CD4-positive, CD25-positive, alpha-beta regulatory T cell (primary cell): ENCODE measurements at regions not wholly inside any gene's neighbourhood (a gene's known extent, or its start where the extent isn't known, plus 50 kb on each side); places are given as distances from the start of the nearest gene placed in this dataset.

Source experiments
- ATAC-seq, 2 donors: fragments of 150-1000 bp; cut with Tn5 transposase; one replicate each; pipeline ENCODE4 v1.10.0; 2021; ENCODE audit warnings: low read depth in 2 of 2, moderate number of reproducible peaks in 2 of 2, moderate library complexity in 1 of 2
- DNase-seq, 3 donors: peaks; one replicate each; pipeline versions ENCODE4 v3.0.0 to v3.0.0-alpha.2; 2012 to 2022; ENCODE audit warnings: mixed read lengths in 1 of 3
- H3K27ac ChIP-seq: one replicate; pipeline ENCODE4 v1.7.0; 2013; ENCODE audit warnings: mild to moderate bottlenecking, low read length; ENCODE audit not compliant: insufficient read depth, poor library complexity, severe bottlenecking
- H3K27me3 ChIP-seq: one replicate; pipeline ENCODE4 v1.7.0; 2013; ENCODE audit warnings: low read length; ENCODE audit not compliant: control insufficient read depth, insufficient read depth
- H3K36me3 ChIP-seq: one replicate; pipeline ENCODE4 v1.7.0; 2013; ENCODE audit warnings: mild to moderate bottlenecking, low read length, moderate library complexity; ENCODE audit not compliant: control insufficient read depth, insufficient read depth
- H3K4me1 ChIP-seq: 2 replicates; pipeline ENCODE4 v1.7.0; 2013; ENCODE audit warnings: mild to moderate bottlenecking, low read length; ENCODE audit not compliant: insufficient read depth, control insufficient read depth, poor library complexity, severe bottlenecking
- H3K4me3 ChIP-seq: one replicate; pipeline ENCODE4 v1.7.0; 2013; ENCODE audit warnings: low read depth, mild to moderate bottlenecking, low read length, moderate library complexity
- H3K9me3 ChIP-seq, 2 experiments: 1 replicate in 1 of 2; 2 replicates in 1 of 2; pipeline ENCODE4 v1.7.0; 2013; ENCODE audit warnings: low read length in 2 of 2, mild to moderate bottlenecking in 1 of 2, moderate library complexity in 1 of 2; ENCODE audit not compliant: control insufficient read depth in 2 of 2
- H3K27ac Mint-ChIP-seq, 3 donors: one replicate each; pipeline ENCODE4 v1.8.0; 2020 to 2022; ENCODE audit warnings: mild to moderate bottlenecking in 3 of 3, mixed read lengths in 3 of 3, moderate library complexity in 2 of 3
- H3K27me3 Mint-ChIP-seq: one replicate; pipeline ENCODE4 v1.8.0; 2022; ENCODE audit warnings: mild to moderate bottlenecking, mixed read lengths
- H3K36me3 Mint-ChIP-seq: one replicate; pipeline ENCODE4 v1.8.0; 2020; ENCODE audit warnings: mixed read lengths
- H3K4me1 Mint-ChIP-seq, 4 donors: one replicate each; pipeline ENCODE4 v1.8.0; 2020 to 2022; ENCODE audit warnings: mixed read lengths in 4 of 4, mild to moderate bottlenecking in 1 of 4
- H3K4me3 Mint-ChIP-seq, 4 donors: one replicate each; pipeline ENCODE4 v1.8.0; 2020 to 2022; ENCODE audit warnings: mild to moderate bottlenecking in 4 of 4, mixed read lengths in 4 of 4, moderate library complexity in 3 of 4
- H3K9me3 Mint-ChIP-seq, 7 donors: one replicate each; pipeline ENCODE4 v1.8.0; 2020 to 2022; ENCODE audit warnings: mixed read lengths in 7 of 7, mild to moderate bottlenecking in 3 of 7, moderate library complexity in 2 of 7

- ATAC-seq (no peak), DNase-seq (no peak)
- Mint-ChIP-seq H3K27ac (no peak overlapping the region), H3K4me1 (peaks cover 0 to 4% (median under 1%) of the 10 kb centered on the region in 4 donors), H3K27me3 (peaks cover 16% of the 10 kb centered on the region), H3K36me3 (no peaks in the 10 kb centered on the region), H3K9me3 (no peaks in the 10 kb centered on the region), H3K4me3 (no peak overlapping the region)
- Histone ChIP-seq H3K27ac (no peak overlapping the region), H3K27me3 (no peaks in the 10 kb centered on the region), H3K36me3 (no peaks in the 10 kb centered on the region), H3K4me1 (no peaks in the 10 kb centered on the region), H3K4me3 (no peak overlapping the region), H3K9me3 (no peaks in the 10 kb centered on the region)
Observed at GRCh38 chr13:24081387-24081786, 79.1 kb upstream of the SPATA13 start.

DNA sequence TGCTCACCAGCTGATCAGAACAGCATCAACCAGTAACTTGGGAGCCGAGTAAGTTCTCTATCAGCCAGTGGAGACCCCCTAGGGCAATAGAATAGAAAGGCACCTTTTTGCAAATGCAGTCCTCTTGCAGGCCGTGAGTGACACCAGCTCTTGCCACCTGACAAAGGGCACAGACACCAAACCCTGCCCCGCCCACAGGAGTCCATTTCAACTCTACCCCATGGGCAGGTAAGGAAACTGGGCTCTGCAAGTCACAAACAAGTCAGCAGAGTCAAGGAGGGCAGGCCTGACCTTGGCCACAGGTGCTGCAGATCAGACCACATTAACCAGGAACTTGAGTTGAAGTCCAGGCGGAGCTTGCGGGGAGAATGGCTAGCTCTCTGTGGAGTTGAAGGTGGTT lies 77.4 kb upstream of the SPATA13 start:
- Histone ChIP-seq H3K27ac (no peak overlapping the region), H3K27me3 (no peaks in the 10 kb centered on the region), H3K4me1 (no peaks in the 10 kb centered on the region), H3K9me3 (no peaks in the 10 kb centered on the region), H3K4me3 (no peak overlapping the region), H3K36me3 (no peaks in the 10 kb centered on the region)
- no peaks in the 10 kb centered on the region for H3K9me3 Mint-ChIP-seq
- ATAC-seq (no peak), DNase-seq (no peak)
- no peaks in the 10 kb centered on the region for H3K36me3 Mint-ChIP-seq
- H3K27ac Mint-ChIP-seq, result no peak overlapping the region
- H3K27me3 Mint-ChIP-seq, result peaks cover 24% of the 10 kb centered on the region
- H3K4me3 Mint-ChIP-seq, result no peak overlapping the region
- no peaks in the 10 kb centered on the region for H3K4me1 Mint-ChIP-seq

DNA sequence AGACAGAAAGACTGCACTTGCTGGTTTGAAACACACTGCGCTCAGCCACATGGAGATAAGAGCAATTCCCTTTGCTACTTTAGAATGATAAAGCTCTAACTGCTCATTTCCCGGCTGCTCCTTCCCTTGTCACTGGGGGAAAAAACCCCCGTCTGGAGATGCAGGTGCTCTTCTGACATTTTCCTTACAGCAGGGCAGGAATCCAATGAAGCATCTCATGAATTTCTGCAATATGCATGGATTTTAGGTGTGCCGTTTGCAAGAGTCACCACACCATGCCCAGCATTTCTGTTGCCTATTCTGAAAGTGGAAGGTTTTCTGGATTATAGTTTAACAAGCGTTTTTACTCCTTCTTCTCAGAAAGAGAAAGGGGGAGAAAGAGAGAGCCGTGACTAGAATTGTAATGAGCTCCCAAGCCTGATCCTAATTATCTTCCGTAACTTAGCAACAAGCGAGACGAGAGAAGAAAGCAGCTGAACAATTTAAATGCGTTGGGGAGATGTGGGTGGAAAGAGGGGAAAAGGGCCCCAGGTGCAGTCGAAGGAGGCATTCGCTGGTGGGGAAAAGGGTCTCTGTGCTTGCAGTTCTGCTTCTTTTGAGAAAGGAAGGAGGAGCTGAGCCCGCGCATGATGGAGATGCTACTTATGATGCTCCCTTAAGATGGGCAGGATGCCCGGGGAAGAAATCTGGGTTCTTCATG lies 76.6 kb upstream of the SPATA13 start:
- ATAC-seq (no peak), DNase-seq (no peak)
- Histone ChIP-seq H3K4me1 (no peaks in the 10 kb centered on the region), H3K27me3 (no peaks in the 10 kb centered on the region), H3K27ac (no peak overlapping the region), H3K36me3 (no peaks in the 10 kb centered on the region), H3K9me3 (no peaks in the 10 kb centered on the region), H3K4me3 (no peak overlapping the region)
- Mint-ChIP-seq H3K27me3 (peaks cover 23% of the 10 kb centered on the region), H3K9me3 (no peaks in the 10 kb centered on the region), H3K4me3 (no peak overlapping the region), H3K27ac (no peak overlapping the region), H3K4me1 (no peaks in the 10 kb centered on the region), H3K36me3 (no peaks in the 10 kb centered on the region)

DNA sequence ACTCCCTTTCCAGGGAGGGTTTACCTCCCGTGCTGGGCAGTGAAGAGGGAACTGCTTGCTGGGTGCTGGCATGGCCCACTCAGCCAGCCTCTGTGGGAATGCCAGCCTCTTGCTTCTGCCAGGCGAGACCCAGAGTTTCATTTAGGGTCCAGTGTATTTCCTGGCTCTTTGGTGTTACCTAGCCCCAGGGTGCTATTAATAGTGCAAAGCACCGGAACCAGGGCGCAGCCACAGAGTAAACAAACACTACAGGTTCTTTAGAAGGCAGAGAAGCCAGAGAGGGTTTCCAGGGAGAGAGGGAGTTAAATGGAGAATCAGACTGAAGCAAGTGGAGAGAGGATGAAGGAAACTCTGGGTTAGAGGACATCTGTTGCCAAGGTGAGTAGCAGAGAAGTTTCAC lies 74.9 kb upstream of the SPATA13 start:
- H3K27me3 Mint-ChIP-seq, result peaks cover 21% of the 10 kb centered on the region
- ATAC-seq, result no peak
- no peaks in the 10 kb centered on the region for H3K4me1 ChIP-seq

DNA sequence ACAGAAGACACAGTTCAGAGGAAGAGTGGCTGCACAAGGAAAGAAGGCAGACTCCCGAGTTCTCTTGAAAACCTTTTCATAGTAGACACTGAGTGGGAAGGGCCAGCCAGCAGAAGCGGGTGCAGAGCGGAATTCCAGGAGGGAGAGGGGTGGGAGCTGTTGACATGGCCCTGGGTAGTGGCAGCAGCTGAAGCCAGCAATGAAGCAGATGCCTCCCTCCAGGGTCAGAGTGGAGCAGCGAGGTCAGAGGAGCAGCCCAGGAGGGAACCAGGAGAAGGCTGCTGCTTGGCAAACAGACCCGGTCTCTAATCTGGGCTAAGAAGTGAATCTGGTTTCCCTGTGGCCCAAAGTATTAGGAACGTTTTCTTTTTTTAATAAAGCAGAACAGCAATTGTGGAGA lies 73.9 kb upstream of the SPATA13 start:
- Histone ChIP-seq H3K4me3 (no peak overlapping the region), H3K4me1 (no peaks in the 10 kb centered on the region), H3K27ac (no peak overlapping the region), H3K36me3 (no peaks in the 10 kb centered on the region), H3K9me3 (no peaks in the 10 kb centered on the region), H3K27me3 (no peaks in the 10 kb centered on the region)
- Mint-ChIP-seq H3K36me3 (no peaks in the 10 kb centered on the region), H3K9me3 (no peaks in the 10 kb centered on the region), H3K4me1 (no peaks in the 10 kb centered on the region), H3K4me3 (no peak overlapping the region), H3K27ac (no peak overlapping the region), H3K27me3 (peaks cover 21% of the 10 kb centered on the region)
- ATAC-seq (no peak), DNase-seq (no peak)

More for the DNA sequence above, 74.9 kb upstream of the SPATA13 start:
- H3K36me3 Mint-ChIP-seq, result no peaks in the 10 kb centered on the region
- Histone ChIP-seq H3K4me3 (no peak overlapping the region), H3K9me3 (no peaks in the 10 kb centered on the region), H3K27me3 (no peaks in the 10 kb centered on the region), H3K27ac (no peak overlapping the region), H3K36me3 (no peaks in the 10 kb centered on the region)
- DNase-seq, result no peak
- no peaks in the 10 kb centered on the region for H3K4me1 Mint-ChIP-seq
- H3K4me3 Mint-ChIP-seq, result no peak overlapping the region
- H3K27ac Mint-ChIP-seq, result no peak overlapping the region
- no peaks in the 10 kb centered on the region for H3K9me3 Mint-ChIP-seq

GRCh38 chr13:24087605-24088225 lies 72.8 kb upstream of the SPATA13 start:
- no peaks in the 10 kb centered on the region for H3K9me3 Mint-ChIP-seq
- no peaks in the 10 kb centered on the region for H3K27me3 ChIP-seq
- no peaks in the 10 kb centered on the region for H3K36me3 Mint-ChIP-seq
- H3K4me3 ChIP-seq, result no peak overlapping the region
- DNase-seq (no peak), ATAC-seq (no peak)
- H3K4me1 ChIP-seq, result no peaks in the 10 kb centered on the region
- H3K27ac ChIP-seq, result no peak overlapping the region
- no peaks in the 10 kb centered on the region for H3K4me1 Mint-ChIP-seq
- no peaks in the 10 kb centered on the region for H3K36me3 ChIP-seq
- H3K4me3 Mint-ChIP-seq, result no peak overlapping the region
- no peaks in the 10 kb centered on the region for H3K9me3 ChIP-seq
- no peak overlapping the region for H3K27ac Mint-ChIP-seq
- peaks cover 21% of the 10 kb centered on the region for H3K27me3 Mint-ChIP-seq

DNA sequence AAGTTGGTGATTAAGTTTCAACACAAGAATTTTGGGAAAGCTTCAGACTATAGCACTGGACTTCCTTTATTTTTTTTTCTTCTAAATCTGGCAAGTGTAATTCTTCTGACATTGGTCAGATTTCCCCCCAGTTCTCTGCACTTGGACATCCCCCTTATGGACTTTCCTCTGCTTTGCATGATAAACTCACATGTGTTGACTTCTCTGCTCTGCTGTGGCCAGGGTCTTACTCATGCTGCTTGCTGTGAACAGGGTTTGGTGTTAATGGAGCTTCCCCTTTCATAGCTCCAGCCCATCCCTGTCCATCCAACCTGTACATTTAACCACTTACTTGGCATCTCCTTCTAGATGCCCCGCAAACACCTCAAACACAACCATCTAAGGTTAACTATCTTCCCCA lies 70.5 kb upstream of the SPATA13 start:
- Histone ChIP-seq H3K27me3 (no peaks in the 10 kb centered on the region), H3K9me3 (no peaks in the 10 kb centered on the region), H3K4me1 (no peaks in the 10 kb centered on the region), H3K36me3 (no peaks in the 10 kb centered on the region), H3K27ac (no peak overlapping the region), H3K4me3 (no peak overlapping the region)
- Mint-ChIP-seq H3K36me3 (no peaks in the 10 kb centered on the region), H3K9me3 (no peaks in the 10 kb centered on the region), H3K27me3 (peaks cover 16% of the 10 kb centered on the region), H3K27ac (no peak overlapping the region), H3K4me3 (no peak overlapping the region), H3K4me1 (no peaks in the 10 kb centered on the region)
- ATAC-seq, result no peak
- DNase-seq, result no peak

- H3K27me3 Mint-ChIP-seq, result peaks cover 12% of the 10 kb centered on the region
- DNase-seq (no peak), ATAC-seq (no peak)
- Histone ChIP-seq H3K27me3 (no peaks in the 10 kb centered on the region), H3K4me3 (no peak overlapping the region), H3K27ac (no peak overlapping the region), H3K4me1 (no peaks in the 10 kb centered on the region), H3K36me3 (no peaks in the 10 kb centered on the region), H3K9me3 (no peaks in the 10 kb centered on the region)
- no peak overlapping the region for H3K4me3 Mint-ChIP-seq
- H3K27ac Mint-ChIP-seq, result no peak overlapping the region
- H3K36me3 Mint-ChIP-seq, result no peaks in the 10 kb centered on the region
- H3K9me3 Mint-ChIP-seq, result no peaks in the 10 kb centered on the region
- no peaks in the 10 kb centered on the region for H3K4me1 Mint-ChIP-seq
Observed at GRCh38 chr13:24091080-24091479, 69.4 kb upstream of the SPATA13 start.
